Upper lobe of left lung (tissue), 6 donors: ENCODE measurements at regions not wholly inside any gene's neighbourhood (a gene's known extent, or its start where the extent isn't known, plus 50 kb on each side); places are given as distances from the start of the nearest gene placed in this dataset.

Experiments
- ATAC-seq, 2 donors: fragments of 200-7000 bp; cut with Tn5 transposase; one replicate each; pipeline ENCODE4 v1.9.1; 2022; ENCODE audit warnings: mild to moderate bottlenecking in 2 of 2, moderate library complexity in 2 of 2; ENCODE audit not compliant: low FRiP score in 2 of 2
- DNase-seq, 2 donors: peaks; one replicate each; pipeline ENCODE4 v3.0.0-alpha.2; 2019 to 2020
- H3K27ac ChIP-seq, 4 donors: fragments of 200-600 bp; sonication (generic); one replicate each; pipeline ENCODE4 v1.5.1; 2016 to 2019
- H3K27me3 ChIP-seq, 4 donors: fragments of 200-600 bp; sonication (generic); one replicate each; pipeline ENCODE4 v1.5.1; 2017 to 2019
- H3K36me3 ChIP-seq, 4 donors: fragments of 200-600 bp; sonication (generic); one replicate each; pipeline ENCODE4 v1.5.1; 2016 to 2019
- H3K4me1 ChIP-seq, 4 donors: fragments of 200-600 bp; sonication (generic); one replicate each; pipeline ENCODE4 v1.5.1; 2018 to 2019
- H3K4me3 ChIP-seq, 4 donors: fragments of 200-600 bp; sonication (generic); one replicate each; pipeline ENCODE4 v1.5.1; 2017 to 2019; ENCODE audit warnings: mild to moderate bottlenecking in 2 of 4, moderate library complexity in 1 of 4
- H3K9me3 ChIP-seq, 4 donors: fragments of 200-600 bp; sonication (generic); one replicate each; pipeline ENCODE4 v1.5.1; 2018 to 2019
- EP300 ChIP-seq, 4 donors: sonication (generic); formaldehyde crosslinking; IDR thresholded peaks; one replicate each; pipeline ENCODE4 v1.5.1; 2017; ENCODE audit warnings: antibody characterized with exemption in 4 of 4, control low read depth in 2 of 4
- POLR2A ChIP-seq, 4 donors: fragments of 450-650 bp; IDR thresholded peaks; one replicate each; pipeline ENCODE4 v1.5.1; 2016 to 2017; ENCODE audit warnings: antibody characterized with exemption in 4 of 4, mild to moderate bottlenecking in 2 of 4
- POLR2AphosphoS5 ChIP-seq, 2 donors: sonication (generic); formaldehyde crosslinking; IDR thresholded peaks; one replicate each; pipeline ENCODE4 v1.5.1; 2017; ENCODE audit warnings: antibody characterized with exemption in 2 of 2
- WGBS, 2 donors: methylation state at CpG; one replicate each; pipeline ENCODE4 v1.1.5; 2017 to 2018; 5-methylcytosine and 5-hydroxymethylcytosine counted together
- TF ChIP-seq, protein P1 (sequence below), 6 experiments: fragments of 450-650 bp in 4 of 6; fragments of 200-600 bp in 2 of 6; sonication (generic) in 2 of 6; IDR thresholded peaks; one replicate each; pipeline ENCODE4 v1.5.1; 2016 to 2019; ENCODE audit warnings: antibody characterized with exemption in 6 of 6
- donor health status: DM: no; HTN: no; CAD: no; lungs with moderate emphysema.
- donor health status: DM: no; HTN: yes; CAD: no; lungs with severe emphysema.

DNA sequence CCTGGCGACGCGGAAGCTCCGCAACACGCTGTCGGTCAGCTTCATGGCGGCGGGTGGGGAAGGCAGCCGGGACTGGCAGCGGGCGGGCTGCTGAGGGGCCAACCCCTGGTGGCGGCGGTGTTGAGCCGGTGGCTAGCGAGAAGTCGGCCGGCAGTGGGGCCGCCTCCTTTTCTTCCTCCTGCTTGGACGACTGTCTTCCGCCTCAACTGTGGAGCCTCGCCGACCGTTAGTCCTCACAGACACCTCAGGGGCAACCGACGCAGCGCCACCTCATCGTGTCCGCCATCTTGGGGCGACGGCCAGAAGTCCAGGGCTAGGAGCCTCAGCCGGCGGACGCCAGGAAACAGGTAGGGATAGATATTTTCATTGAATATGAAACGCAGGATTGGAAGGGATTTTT lies 875.1 kb downstream of the NSUN3 start:
- Histone ChIP-seq H3K4me1 (no peaks in the 10 kb centered on the region), H3K36me3 (no peaks in the 10 kb centered on the region), H3K9me3 (peaks cover 0 to 13% (median 2%) of the 10 kb centered on the region in 4 donors), H3K27me3 (no peaks in the 10 kb centered on the region), H3K4me3 (no peak overlapping the region), H3K27ac (no peak overlapping the region)
- no peak for ATAC-seq
- peak in 1 of 2 donors; percentile 73 for DNase-seq
- TF ChIP-seq EP300 (IDR thresholded peaks at IDR 0.05), result no peak
- TF ChIP-seq POLR2A (IDR thresholded peaks at IDR 0.05), result no peak
- TF ChIP-seq POLR2AphosphoS5 (IDR thresholded peaks at IDR 0.05), result no peak
- TF ChIP-seq, protein P1, sequence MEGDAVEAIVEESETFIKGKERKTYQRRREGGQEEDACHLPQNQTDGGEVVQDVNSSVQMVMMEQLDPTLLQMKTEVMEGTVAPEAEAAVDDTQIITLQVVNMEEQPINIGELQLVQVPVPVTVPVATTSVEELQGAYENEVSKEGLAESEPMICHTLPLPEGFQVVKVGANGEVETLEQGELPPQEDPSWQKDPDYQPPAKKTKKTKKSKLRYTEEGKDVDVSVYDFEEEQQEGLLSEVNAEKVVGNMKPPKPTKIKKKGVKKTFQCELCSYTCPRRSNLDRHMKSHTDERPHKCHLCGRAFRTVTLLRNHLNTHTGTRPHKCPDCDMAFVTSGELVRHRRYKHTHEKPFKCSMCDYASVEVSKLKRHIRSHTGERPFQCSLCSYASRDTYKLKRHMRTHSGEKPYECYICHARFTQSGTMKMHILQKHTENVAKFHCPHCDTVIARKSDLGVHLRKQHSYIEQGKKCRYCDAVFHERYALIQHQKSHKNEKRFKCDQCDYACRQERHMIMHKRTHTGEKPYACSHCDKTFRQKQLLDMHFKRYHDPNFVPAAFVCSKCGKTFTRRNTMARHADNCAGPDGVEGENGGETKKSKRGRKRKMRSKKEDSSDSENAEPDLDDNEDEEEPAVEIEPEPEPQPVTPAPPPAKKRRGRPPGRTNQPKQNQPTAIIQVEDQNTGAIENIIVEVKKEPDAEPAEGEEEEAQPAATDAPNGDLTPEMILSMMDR (IDR thresholded peaks at IDR 0.05), result no peak
- 94 to 96% methylated on average over 24 to 34 of the region's 34 CpGs for WGBS, 2 donors

DNA sequence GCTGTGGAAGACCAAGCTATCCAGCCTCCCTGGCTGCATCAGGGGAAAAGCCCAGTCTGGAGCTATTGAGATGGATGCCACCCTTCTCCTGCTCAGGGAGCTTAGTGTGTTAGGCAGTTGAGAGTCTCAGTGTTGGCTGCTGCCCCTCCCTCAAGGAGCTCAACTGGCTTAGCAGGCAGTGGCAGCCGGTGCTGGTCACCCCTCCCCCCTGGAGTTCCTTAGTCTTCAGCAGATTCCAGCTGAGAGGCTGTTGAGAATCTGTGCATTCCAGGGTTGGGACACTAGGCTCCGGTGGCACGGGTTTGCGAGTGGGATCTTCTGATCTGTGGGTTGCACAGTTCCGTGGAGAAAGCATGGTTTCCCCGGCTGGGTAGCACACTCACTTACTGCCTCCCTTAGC lies 883.8 kb downstream of the NSUN3 start:
- Histone ChIP-seq H3K36me3 (no peaks in the 10 kb centered on the region), H3K4me3 (no peak overlapping the region), H3K27ac (no peak overlapping the region), H3K4me1 (no peaks in the 10 kb centered on the region), H3K27me3 (no peaks in the 10 kb centered on the region), H3K9me3 (peaks cover 0 to 11% (median 2%) of the 10 kb centered on the region in 4 donors)
- ATAC-seq (no peak), DNase-seq (no peak)
- TF ChIP-seq EP300 (IDR thresholded peaks at IDR 0.05), result no peak
- TF ChIP-seq, protein P1 (IDR thresholded peaks at IDR 0.05), result no peak
- no peak for TF ChIP-seq POLR2A (IDR thresholded peaks at IDR 0.05)
- no peak for TF ChIP-seq POLR2AphosphoS5 (IDR thresholded peaks at IDR 0.05)
- WGBS, 2 donors, result 86 to 91% methylated on average over 2 to 6 of the region's 6 CpGs

DNA sequence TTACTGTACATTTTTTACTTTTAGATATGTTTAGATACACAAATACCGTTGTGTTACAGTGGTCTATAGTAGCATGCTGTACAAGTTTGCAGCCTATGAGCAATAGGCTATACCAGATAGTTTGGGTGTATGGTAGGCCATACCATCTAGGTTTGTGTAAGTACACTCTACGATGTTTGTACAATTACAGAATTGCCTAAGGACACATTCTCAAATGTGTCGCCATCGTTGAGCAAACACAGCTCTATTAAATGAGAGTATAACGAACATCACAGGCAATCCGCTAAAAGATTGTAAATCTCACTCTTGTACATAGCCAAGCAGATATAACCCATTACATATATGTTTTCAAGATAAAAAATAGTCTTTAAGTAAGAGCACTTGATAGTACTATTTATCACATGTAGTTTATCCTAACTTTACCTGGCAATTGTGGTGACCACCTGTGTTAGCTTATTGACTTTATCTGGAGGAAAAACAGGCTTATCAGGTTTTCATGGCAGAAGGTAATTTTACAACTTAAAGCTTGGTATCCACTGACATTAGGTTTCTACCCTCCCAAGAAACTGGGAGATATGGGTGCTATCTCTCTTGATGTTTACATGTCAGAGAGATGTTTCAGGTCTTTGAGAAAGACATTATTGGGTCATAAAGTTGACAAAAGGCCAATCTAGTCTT lies 898.7 kb downstream of the NSUN3 start:
- no peak overlapping the region for H3K27ac ChIP-seq
- DNase-seq (no peak), ATAC-seq (no peak)
- no peaks in the 10 kb centered on the region for H3K4me1 ChIP-seq
- H3K27me3 ChIP-seq, result no peaks in the 10 kb centered on the region
- 67 to 77% methylated on average over 6 of the region's 6 CpGs for WGBS, 2 donors
- H3K36me3 ChIP-seq, result no peaks in the 10 kb centered on the region
- H3K4me3 ChIP-seq, result no peak overlapping the region
- TF ChIP-seq EP300 (IDR thresholded peaks at IDR 0.05) (no peak), POLR2A (IDR thresholded peaks at IDR 0.05) (no peak), POLR2AphosphoS5 (IDR thresholded peaks at IDR 0.05) (no peak)
- TF ChIP-seq, protein P1 (IDR thresholded peaks at IDR 0.05), result no peak
- H3K9me3 ChIP-seq, result no peaks in the 10 kb centered on the region

DNA sequence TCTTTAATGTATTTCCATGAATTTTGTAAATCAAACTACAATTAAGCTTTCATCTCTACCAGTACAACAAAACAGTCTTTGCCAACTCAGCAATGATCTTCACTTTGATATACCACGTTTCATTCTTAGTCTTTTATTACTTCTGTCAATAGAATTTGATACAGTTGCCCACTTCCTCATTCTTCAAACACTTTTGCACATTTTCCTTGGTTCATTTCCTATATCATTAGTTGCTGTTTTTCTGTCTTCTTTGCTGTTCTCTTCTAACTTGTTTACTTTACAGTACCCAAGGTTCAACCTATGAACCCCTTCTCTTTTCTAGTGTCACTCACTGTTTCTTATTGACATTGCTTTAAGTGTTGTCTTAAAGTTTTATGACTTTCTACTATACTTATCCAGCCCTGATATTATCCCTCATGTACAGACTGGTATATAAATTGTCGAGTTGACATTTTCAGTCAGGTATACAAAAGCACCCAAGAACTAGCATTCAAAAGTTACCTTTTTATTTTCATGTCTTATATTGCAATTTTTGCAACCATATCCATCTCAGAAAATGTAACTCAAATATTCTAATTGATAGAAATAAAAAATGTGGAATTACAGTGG lies 903.1 kb downstream of the NSUN3 start:
- DNase-seq (no peak), ATAC-seq (no peak)
- no peaks in the 10 kb centered on the region for H3K27me3 ChIP-seq
- whole genome bisulfite sequencing, 2 donors, result 43 to 56% methylated on average over 2 of the region's 2 CpGs
- no peak overlapping the region for H3K27ac ChIP-seq
- TF ChIP-seq EP300 (IDR thresholded peaks at IDR 0.05) (no peak), POLR2A (IDR thresholded peaks at IDR 0.05) (no peak), POLR2AphosphoS5 (IDR thresholded peaks at IDR 0.05) (no peak)
- TF ChIP-seq, protein P1 (IDR thresholded peaks at IDR 0.05), result no peak
- no peak overlapping the region for H3K4me3 ChIP-seq
- no peaks in the 10 kb centered on the region for H3K36me3 ChIP-seq
- no peaks in the 10 kb centered on the region for H3K9me3 ChIP-seq
- no peaks in the 10 kb centered on the region for H3K4me1 ChIP-seq

- no peaks in the 10 kb centered on the region for H3K27me3 ChIP-seq
- no peaks in the 10 kb centered on the region for H3K36me3 ChIP-seq
- no peaks in the 10 kb centered on the region for H3K9me3 ChIP-seq
- no peak for ATAC-seq
- WGBS, 2 donors, result 61 to 76% methylated on average over 2 of the region's 2 CpGs
- TF ChIP-seq, protein P1 (IDR thresholded peaks at IDR 0.05), result no peak
- TF ChIP-seq EP300 (IDR thresholded peaks at IDR 0.05), result no peak
- no peak for TF ChIP-seq POLR2AphosphoS5 (IDR thresholded peaks at IDR 0.05)
- TF ChIP-seq POLR2A (IDR thresholded peaks at IDR 0.05), result no peak
- H3K4me3 ChIP-seq, result no peak overlapping the region
- no peaks in the 10 kb centered on the region for H3K4me1 ChIP-seq
- H3K27ac ChIP-seq, result no peak overlapping the region
- DNase-seq, result no peak
These were observed 904.3 kb downstream of the NSUN3 start for GRCh38 chr3:94967196-94967595.
